GM11168 (cell line): ENCODE measurements at regions not wholly inside any gene's neighbourhood (a gene's known extent, or its start where the extent isn't known, plus 50 kb on each side); places are given as distances from the start of the nearest gene placed in this dataset.

ENCODE experiments used
- in situ Hi-C: fragments of 300-500 bp; cut with MboI; formaldehyde crosslinking; loops from one replicate; pipeline ENCODE4 v1.12.0; 2022; ENCODE audit warnings: low sequenced_read_pairs; ENCODE audit not compliant: unreplicated experiment

- in situ Hi-C loops = no loop called here
These were observed 131.6 kb upstream of the OSMR start for GRCh38 chr5:38714240-38714639.

- in situ Hi-C loops = no loop called here
These were observed 131.0 kb upstream of the OSMR start for GRCh38 chr5:38714703-38715355.

GRCh38 chr5:38715696-38716095 lies 130.1 kb upstream of the OSMR start:
- in situ Hi-C loops = no loop called here

DNA sequence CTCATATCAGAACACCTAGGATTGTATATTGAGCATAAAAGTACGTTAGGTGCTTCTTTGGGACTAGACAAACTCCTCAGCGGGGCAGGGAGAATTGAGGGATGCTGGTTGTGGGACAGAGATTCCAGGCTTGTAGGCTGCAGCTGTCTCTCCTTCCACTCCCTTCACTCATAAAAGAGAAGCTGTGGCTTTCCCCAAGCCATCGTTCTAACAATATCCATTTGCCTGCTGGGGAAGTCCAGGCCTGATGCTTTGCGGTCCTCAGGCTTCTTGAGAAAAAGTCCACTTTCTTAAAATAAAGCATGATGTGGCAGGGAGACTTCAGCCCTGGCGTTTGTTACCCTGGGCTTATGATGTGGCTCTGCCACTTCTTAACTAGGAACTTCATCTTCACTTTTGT lies 129.3 kb upstream of the OSMR start:
- in situ Hi-C loops = no loop called here

DNA sequence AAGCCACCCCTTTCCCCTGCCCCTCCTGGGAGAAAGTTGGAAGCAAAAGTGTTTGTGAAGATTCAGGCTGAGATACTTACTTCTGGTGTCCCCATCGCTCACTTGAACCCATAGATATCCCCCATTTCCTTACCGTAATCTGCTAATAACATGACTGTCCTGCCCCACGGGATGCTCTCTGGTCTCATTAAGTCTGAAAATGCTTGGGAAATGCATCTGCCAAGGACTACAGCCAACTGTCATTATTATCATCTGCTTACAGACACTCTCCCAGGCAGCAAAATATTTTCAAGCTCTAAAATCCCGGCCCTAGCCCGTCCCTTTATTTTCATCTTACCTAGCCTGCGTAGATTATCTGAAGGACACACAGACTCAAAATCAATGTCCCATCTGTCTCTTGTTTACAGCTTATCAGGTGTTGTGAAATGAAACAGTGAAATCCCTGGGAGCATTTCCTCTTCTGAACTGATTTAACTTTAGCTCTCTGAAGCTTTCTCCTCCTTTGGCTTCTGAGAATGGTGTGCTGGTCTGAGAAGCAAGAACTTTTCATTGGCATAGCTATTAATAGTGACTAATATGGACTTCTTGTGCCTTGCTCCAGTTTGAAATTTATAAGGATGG lies 126.9 kb upstream of the OSMR start:
- in situ Hi-C loops = no loop called here

DNA sequence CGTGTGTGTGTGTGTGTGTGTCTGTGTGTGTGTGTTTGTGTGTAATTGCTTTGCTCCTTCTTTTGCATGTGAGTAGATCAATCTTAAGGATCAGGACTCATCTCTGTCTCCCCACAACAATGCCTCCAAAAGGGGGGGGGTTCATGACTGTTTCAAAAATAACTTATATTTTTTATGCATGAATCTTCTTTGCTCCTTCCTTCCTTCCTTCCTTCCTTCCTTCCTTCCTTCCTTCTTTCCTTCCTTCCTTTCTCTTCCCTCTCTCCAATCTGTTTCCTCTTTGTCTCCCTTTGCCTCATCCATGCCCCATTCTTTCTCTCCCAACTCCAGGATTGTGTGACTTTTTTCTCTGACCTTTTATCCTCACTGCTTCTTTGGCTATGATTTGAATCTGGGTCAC lies 126.4 kb upstream of the OSMR start:
- in situ Hi-C loops = no loop called here

- in situ Hi-C loops = no loop called here
These were observed 125.9 kb upstream of the OSMR start for GRCh38 chr5:38719916-38720315.

GRCh38 chr5:38720554-38721361 lies 125.1 kb upstream of the OSMR start:
- in situ Hi-C loops = no loop called here

DNA sequence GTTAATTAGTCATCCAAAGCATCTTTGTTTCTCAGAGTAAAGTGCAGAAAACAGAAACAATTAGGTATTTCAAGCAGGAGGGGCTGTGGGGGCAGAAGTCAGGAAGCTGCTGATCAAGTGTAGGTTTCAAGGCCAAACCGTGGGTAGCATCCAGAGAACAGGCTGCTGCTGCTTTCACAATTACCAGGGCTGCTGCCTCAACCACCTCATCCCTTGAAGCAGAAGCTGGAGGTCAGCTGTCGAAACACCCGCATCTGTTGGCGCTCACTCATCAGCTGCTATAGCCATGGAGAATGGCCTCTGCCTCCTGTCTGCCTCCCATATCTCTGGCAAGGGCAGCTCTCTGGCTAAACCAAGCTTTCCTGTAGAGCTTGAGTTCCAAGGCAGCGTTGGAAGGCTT lies 122.9 kb upstream of the OSMR start:
- in situ Hi-C loops = no loop called here

- in situ Hi-C loops = no loop called here
These were observed 122.4 kb upstream of the OSMR start for GRCh38 chr5:38723426-38723825.

- in situ Hi-C loops = no loop called here
These were observed 121.3 kb upstream of the OSMR start for GRCh38 chr5:38724301-38725030.

DNA sequence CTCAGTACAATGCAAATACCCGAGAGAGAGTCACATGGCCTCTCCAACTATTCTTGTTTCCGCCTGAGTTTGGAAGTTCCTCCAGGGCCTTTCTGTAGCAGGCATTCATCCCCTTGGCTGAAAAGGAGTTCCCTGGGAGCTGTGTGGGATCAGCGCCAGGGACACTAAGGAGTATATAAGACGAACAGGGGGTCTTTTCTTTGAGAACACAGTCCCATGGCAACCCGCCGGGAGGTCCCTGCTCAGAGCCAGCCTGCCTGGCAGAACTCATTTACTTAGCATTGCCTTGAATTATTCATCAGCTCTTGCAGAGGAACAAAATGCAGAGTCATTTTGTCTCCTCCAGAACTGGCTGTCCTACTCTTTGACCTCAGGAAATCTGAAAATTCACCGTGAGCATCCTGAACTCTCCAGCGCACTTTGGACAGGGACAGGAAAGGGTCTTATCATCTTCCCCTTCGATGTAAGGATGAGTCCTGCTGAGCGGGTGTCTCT lies 120.4 kb upstream of the OSMR start:
- in situ Hi-C loops = no loop called here

GRCh38 chr5:38726279-38726678 lies 119.5 kb upstream of the OSMR start:
- in situ Hi-C loops = no loop called here

DNA sequence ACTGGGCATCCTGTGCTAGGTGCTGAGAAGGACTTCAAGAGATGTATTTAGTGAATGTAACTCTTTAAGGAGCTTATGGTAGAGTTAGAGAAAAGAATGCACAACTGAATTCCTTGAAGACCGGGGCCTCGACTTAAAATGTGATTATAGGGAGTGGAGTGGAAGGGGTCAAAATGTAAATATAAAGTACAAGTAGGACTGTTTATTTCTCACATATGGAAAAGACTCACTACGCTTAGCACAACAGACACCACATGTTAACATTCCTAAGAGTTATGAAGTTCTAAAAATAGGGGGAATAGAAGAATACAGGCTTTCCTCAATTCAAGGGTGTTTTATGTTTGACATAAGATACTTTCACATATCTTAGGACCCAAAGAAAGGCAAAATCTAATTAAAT lies 117.8 kb upstream of the OSMR start:
- in situ Hi-C loops = no loop called here

DNA sequence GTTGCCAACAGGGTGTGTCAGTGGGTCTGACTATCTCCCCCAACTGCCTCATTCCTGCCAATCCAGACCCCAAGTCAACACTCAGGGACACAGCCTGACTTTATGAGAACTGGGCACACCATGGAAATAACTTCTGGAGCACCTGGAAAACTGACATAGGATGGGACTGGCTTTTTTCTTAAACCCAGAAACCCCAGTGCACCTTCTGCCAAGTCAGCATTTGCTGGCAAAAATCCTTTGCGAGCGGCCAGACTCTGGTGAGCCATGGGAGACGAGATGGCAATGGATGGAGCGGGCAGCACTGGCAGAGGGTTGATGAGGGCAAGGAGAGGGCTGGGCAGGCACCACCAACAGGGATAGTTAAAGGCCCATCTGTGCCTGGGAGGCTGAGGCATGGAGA lies 114.4 kb upstream of the OSMR start:
- in situ Hi-C loops = no loop called here

DNA sequence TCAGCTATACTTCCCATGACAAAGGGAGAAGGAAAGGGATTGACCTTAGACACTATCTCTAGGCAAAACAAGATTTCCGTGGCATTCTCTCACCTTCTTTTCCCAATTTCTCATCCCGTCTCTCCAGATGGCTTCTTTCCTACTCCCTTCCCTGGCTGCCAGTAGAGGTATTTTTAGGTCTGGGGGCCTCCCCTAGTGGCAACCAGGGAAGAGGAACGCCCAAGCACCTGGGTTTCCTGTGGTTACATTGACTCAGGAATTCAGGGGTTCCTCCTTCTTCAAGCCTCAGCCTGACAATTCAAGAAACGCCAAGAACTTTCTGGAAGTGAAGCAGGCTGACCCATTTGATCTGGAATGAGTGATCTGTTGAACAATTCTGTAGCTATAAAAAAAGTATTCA lies 111.5 kb upstream of the OSMR start:
- in situ Hi-C loops = no loop called here

DNA sequence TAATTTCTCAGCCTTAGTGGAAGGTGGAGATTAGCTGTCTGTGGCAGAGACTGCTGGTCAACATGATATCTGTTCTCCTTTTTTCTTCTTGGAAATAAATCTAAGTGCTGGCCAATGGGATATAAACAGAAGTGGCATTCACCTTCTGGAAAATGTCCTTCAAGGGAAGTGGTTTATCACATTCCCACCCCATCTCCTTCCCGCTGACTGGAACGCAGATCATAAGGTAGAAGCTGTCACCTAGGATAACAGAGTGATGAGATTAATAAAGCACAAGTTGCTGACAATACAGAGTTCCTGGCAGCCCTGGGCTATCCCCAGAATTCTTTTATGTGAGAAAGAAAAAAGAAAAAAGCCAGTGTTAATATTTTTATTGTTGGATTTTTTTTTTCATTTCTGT lies 109.7 kb upstream of the OSMR start:
- in situ Hi-C loops = no loop called here

- in situ Hi-C loops = no loop called here
These were observed 107.8 kb upstream of the OSMR start for GRCh38 chr5:38737976-38738375.

DNA sequence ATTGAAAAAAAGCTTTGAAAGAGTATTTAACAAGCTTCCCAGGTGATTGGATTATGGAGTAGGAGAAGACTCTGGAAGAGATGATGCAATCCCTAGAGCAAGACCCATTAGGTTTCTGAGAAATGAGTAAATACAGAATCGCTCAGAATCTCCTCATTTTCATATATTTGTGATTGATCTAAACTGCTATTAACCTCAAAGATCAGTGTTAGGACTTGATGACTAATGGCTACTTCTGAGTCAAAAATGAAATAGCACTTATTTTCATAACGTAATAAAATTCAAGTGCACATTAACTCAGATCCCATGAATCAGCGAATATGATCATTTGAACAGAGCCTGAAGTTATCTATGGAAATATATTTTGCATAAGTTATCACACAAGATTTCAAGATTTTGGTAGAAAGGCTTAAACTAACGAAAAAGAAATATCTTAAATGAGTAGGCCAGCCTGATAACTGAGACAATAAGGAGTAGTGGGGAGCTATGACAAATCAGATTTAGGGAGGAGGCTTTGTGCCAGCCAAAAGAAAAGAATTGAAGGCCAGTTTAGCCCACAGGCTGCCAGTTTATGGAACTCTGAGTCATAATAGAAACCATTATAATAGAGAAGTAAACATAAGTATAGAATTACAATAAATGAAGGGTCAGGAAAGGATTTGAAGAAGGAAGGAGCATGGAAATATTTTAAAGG lies 106.7 kb upstream of the OSMR start:
- in situ Hi-C loops = no loop called here

DNA sequence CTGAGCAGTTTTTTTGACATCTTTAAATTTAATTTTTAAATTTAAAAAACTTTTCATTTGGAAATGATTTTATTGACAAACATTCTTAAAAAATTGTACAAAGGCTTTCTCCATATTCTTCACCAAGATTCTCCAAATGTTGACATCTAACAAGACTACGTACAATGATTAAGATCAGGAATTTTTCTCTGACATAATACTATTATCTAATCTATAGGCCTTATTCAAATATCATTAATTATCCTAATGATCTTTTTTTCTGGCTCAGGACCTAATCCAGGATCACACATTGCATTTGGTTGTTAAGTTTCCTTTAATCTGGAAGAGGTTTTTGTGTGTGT lies 106.1 kb upstream of the OSMR start:
- in situ Hi-C loops = no loop called here
